H1 (cell line): ENCODE measurements at regions not wholly inside any gene's neighbourhood (a gene's known extent, or its start where the extent isn't known, plus 50 kb on each side); places are given as distances from the start of the nearest gene placed in this dataset.

Experiments
- BCL11A ChIP-seq, 2 experiments: IDR thresholded peaks; one replicate each; pipeline ENCODE4 v1.6.1; 2011; ENCODE audit warnings: low read depth in 2 of 2, low read length in 2 of 2, mild to moderate bottlenecking in 2 of 2
- CBX8 ChIP-seq: fragments of 300-800, 300-1000 bp; sonication (generic); IDR thresholded peaks from 2 replicates; pipeline ENCODE4 v1.7.1; 2016; ENCODE audit warnings: low read depth, low read length, borderline replicate concordance
- SP1 ChIP-seq: IDR thresholded peaks from 2 replicates; pipeline ENCODE4 v1.6.1; 2011; ENCODE audit warnings: low read depth, low read length
- TCF12 ChIP-seq: IDR thresholded peaks from 2 replicates; pipeline ENCODE4 v1.6.1; 2011; ENCODE audit warnings: low read depth, mild to moderate bottlenecking, low read length

GRCh38 chr11:90556026-90556425 lies 333.2 kb upstream of the CHORDC1 start (continued):
- TF ChIP-seq TCF12 (no peak), CBX8 (no peak), SP1 (no peak), BCL11A (IDR thresholded peaks at IDR 0.05; ENCODE audit: low read depth in 2 of 2, low read length in 2 of 2) (no peak)
- TF ChIP-seq, all 59 proteins: peak for 0
